GM12892 (cell line): ENCODE measurements at regions not wholly inside any gene's neighbourhood (a gene's known extent, or its start where the extent isn't known, plus 50 kb on each side); places are given as distances from the start of the nearest gene placed in this dataset.

Experiments
- POLR2A ChIP-seq: IDR thresholded peaks from 2 replicates; pipeline ENCODE4 v1.6.1; 2011; ENCODE audit warnings: low read depth, low read length, control low read depth
- POLR2AphosphoS5 ChIP-seq: IDR thresholded peaks from 2 replicates; pipeline ENCODE4 v1.6.1; 2011; ENCODE audit warnings: low read depth, low read length, control low read depth

DNA sequence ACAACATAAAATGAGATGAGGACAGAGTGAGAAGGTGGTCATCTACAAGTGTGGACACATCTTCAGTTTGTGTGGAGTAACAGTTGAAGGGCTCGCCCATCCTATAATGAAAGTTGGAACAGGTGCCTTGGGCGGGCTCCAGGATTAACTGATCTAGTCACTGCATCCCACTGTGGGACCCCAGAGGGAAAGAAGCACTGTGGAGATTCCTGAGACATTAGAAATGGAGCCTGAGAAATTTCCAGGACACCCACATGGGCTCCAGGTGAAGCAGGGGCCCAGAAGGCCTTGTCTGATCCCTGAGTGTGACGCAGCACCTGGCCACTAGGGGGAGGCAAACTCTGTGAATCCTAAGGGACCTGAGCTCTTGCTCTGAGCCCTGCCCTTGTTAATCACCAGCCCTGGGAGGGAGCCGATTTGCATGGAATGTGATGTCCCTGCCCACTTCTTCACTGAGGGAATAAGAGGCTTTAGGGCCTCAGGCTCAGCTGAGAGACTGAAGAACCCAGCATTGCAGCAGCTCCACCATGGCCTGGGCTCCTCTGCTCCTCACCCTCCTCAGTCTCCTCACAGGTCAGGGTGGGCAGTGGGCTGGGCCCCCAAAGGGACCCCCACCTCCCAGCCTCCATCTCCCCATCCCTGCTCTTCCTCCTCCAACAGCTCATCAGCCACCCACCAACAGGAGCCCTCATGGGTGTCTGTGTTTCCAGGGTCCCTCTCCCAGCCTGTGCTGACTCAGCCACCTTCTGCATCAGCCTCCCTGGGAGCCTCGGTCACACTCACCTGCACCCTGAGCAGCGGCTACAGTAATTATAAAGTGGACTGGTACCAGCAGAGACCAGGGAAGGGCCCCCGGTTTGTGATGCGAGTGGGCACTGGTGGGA is 98.4 kb downstream of the VPREB1 start:
- TF ChIP-seq POLR2A (no peak), POLR2AphosphoS5 (no peak)
